PC-9 (cell line): ENCODE measurements at regions not wholly inside any gene's neighbourhood (a gene's known extent, or its start where the extent isn't known, plus 50 kb on each side); places are given as distances from the start of the nearest gene placed in this dataset.

Experiments used
- BruUV-seq: library from RNA; stranded (reverse); fragments of 400-500 nt; replicated peaks from 2 replicates; lab custom pipeline; 2021; lab: Mats Ljungman, UMichigan
- CTCF ChIA-PET: fragments of 300-600 bp; sonication (Branson Sonifier 250); formaldehyde crosslinking; loops from one replicate; lab custom pipeline; 2022; ENCODE audit warnings: antibody characterized with exemption; lab: Charles Lee
- POLR2A ChIA-PET: fragments of 300-600 bp; sonication (Branson Sonifier 250); formaldehyde crosslinking; loops from one replicate; lab custom pipeline; 2022; ENCODE audit warnings: antibody characterized with exemption; ENCODE audit not compliant: unreplicated experiment; lab: Charles Lee
- DNase-seq, 2 experiments: peaks; one replicate each; pipeline versions ENCODE4 v3.0.0 to v3.0.0-alpha.2; 2015 to 2022; ENCODE audit warnings: mixed read lengths in 1 of 2
- H2AFZ ChIP-seq: fragments of 200-600 bp; sonication (generic); 2 replicates; pipeline ENCODE4 v1.8.1; 2017; ENCODE audit warnings: antibody characterized with exemption
- H3F3A ChIP-seq: fragments of 200-600 bp; sonication (generic); 2 replicates; pipeline ENCODE4 v1.8.1; 2017; ENCODE audit warnings: antibody characterized with exemption, mild to moderate bottlenecking, low read depth; ENCODE audit not compliant: insufficient read depth
- H3K27ac ChIP-seq: fragments of 200-600 bp; sonication (generic); 2 replicates; pipeline ENCODE4 v1.6.1; 2016; ENCODE audit warnings: mixed run types
- H3K27me3 ChIP-seq: fragments of 200-600 bp; sonication (generic); 2 replicates; pipeline ENCODE4 v1.6.1; 2016; ENCODE audit warnings: low read depth, mixed run types; ENCODE audit not compliant: insufficient read depth
- H3K36me3 ChIP-seq: fragments of 200-600 bp; sonication (generic); 2 replicates; pipeline ENCODE4 v1.6.1; 2016; ENCODE audit warnings: low read depth, mixed run types
- H3K4me1 ChIP-seq: fragments of 200-600 bp; sonication (generic); replicated peaks from 2 replicates; pipeline ENCODE4 v1.6.1; 2016; ENCODE audit warnings: mixed run types; ENCODE audit not compliant: insufficient read depth
- H3K4me2 ChIP-seq: fragments of 200-600 bp; sonication (generic); 2 replicates; pipeline ENCODE4 v1.6.1; 2017; ENCODE audit warnings: mixed run types
- H3K4me3 ChIP-seq: fragments of 200-600 bp; sonication (generic); 2 replicates; pipeline ENCODE4 v1.6.1; 2016; ENCODE audit warnings: mixed run types
- H3K79me2 ChIP-seq: fragments of 200-600 bp; sonication (generic); 2 replicates; pipeline ENCODE4 v1.6.1; 2017; ENCODE audit warnings: low read depth, mixed run types
- H3K9me2 ChIP-seq: fragments of 200-600 bp; sonication (generic); 2 replicates; pipeline ENCODE4 v1.8.1; 2017; ENCODE audit warnings: mild to moderate bottlenecking; ENCODE audit not compliant: insufficient read depth
- H3K9me3 ChIP-seq: fragments of 200-600 bp; sonication (generic); 2 replicates; pipeline ENCODE4 v1.8.1; 2016; ENCODE audit warnings: low read depth; ENCODE audit not compliant: insufficient read depth
- H4K20me1 ChIP-seq: fragments of 200-600 bp; sonication (generic); 2 replicates; pipeline ENCODE4 v1.8.1; 2017; ENCODE audit not compliant: insufficient read depth
- EZH2 ChIP-seq: fragments of 200-600 bp; sonication (generic); IDR thresholded peaks from 2 replicates; pipeline ENCODE4 v1.8.0; 2017; ENCODE audit warnings: antibody characterized with exemption, low read depth
- intact Hi-C: fragments of 100-400 bp; cut with micrococcal nuclease; formaldehyde crosslinking; loops from one replicate; pipeline ENCODE4 v1.10.0; 2022; ENCODE audit not compliant: unreplicated experiment
- TF ChIP-seq, protein P1 (sequence below): fragments of 200-600 bp; sonication (generic); conservative IDR thresholded peaks from 2 replicates; pipeline ENCODE4 v1.6.1; 2017; ENCODE audit warnings: mixed run types, antibody characterized with exemption, mild to moderate bottlenecking, moderate library complexity

DNA sequence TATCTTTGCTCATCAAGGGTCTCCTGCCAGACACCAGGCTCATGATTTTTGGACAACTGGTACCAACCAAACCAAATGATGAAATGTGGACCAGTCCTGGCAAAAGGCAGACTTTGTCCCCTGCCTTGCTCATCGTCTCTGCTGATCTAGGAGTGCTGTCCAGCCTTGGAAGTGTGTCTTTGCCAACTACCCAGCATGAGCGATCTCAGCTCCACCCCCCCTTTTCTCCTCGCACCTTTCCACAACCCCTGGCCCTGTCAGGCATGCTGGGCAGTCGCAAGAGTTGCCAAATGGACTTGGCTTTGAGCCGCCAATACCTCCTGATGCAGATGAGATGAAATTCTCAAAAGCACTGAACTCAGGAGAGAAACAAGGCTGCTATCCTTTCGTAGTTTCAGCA lies 174.3 kb downstream of the KCNA5 start:
- no peak overlapping the region for H2AFZ ChIP-seq
- H3K36me3 ChIP-seq: no peaks in the 10 kb centered on the region
- H3K4me3 ChIP-seq: no peak overlapping the region
- ChIA-PET POLR2A (no interaction called here), CTCF (no interaction called here)
- no peaks in the 10 kb centered on the region for H3K79me2 ChIP-seq
- peaks cover 19% of the 10 kb centered on the region for H3K27me3 ChIP-seq
- no peak for DNase-seq
- H3K4me1 ChIP-seq: no peaks in the 10 kb centered on the region
- TF ChIP-seq, protein P1, sequence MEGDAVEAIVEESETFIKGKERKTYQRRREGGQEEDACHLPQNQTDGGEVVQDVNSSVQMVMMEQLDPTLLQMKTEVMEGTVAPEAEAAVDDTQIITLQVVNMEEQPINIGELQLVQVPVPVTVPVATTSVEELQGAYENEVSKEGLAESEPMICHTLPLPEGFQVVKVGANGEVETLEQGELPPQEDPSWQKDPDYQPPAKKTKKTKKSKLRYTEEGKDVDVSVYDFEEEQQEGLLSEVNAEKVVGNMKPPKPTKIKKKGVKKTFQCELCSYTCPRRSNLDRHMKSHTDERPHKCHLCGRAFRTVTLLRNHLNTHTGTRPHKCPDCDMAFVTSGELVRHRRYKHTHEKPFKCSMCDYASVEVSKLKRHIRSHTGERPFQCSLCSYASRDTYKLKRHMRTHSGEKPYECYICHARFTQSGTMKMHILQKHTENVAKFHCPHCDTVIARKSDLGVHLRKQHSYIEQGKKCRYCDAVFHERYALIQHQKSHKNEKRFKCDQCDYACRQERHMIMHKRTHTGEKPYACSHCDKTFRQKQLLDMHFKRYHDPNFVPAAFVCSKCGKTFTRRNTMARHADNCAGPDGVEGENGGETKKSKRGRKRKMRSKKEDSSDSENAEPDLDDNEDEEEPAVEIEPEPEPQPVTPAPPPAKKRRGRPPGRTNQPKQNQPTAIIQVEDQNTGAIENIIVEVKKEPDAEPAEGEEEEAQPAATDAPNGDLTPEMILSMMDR: no peak
- no peak for TF ChIP-seq EZH2
- intact Hi-C loops: no loop called here
- no TSS peak for BruUV-seq
- no peak overlapping the region for H3K4me2 ChIP-seq
- no peak overlapping the region for H3K27ac ChIP-seq
- no peaks in the 10 kb centered on the region for H3F3A ChIP-seq
- H4K20me1 ChIP-seq: no peaks in the 10 kb centered on the region
- H3K9me3 ChIP-seq: no peaks in the 10 kb centered on the region
- H3K9me2 ChIP-seq: no peaks in the 10 kb centered on the region

DNA sequence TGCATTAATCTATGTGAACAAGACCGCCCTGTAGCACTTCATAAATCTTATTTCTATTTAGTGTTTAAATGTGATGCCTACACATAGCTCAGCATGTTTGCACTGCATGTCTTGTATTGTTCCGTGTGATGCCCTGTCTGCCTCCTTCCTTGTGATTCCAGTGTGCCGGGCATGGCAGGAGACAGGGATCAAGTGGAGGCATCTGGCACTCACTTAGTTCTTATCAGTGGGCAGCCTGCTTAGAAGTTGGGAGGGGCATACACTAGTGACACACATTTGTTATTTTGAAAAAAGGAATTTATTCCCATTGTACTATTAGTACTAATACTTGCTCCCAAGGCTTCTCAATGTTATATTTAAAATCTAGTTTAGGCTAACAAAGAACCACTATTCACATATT lies 176.4 kb downstream of the KCNA5 start:
- ChIA-PET POLR2A (no interaction called here), CTCF (no interaction called here)
- H3K4me1 ChIP-seq: no peaks in the 10 kb centered on the region
- H3K27ac ChIP-seq: no peak overlapping the region
- H3K79me2 ChIP-seq: no peaks in the 10 kb centered on the region
- H3F3A ChIP-seq: no peaks in the 10 kb centered on the region
- no peaks in the 10 kb centered on the region for H4K20me1 ChIP-seq
- no peaks in the 10 kb centered on the region for H3K9me2 ChIP-seq
- H3K4me2 ChIP-seq: no peak overlapping the region
- no peak overlapping the region for H3K4me3 ChIP-seq
- H3K27me3 ChIP-seq: peaks cover 5% of the 10 kb centered on the region
- TF ChIP-seq, protein P1: no peak
- TF ChIP-seq EZH2: no peak
- H3K9me3 ChIP-seq: no peaks in the 10 kb centered on the region
- DNase-seq: no peak
- H3K36me3 ChIP-seq: no peaks in the 10 kb centered on the region
- no TSS peak for BruUV-seq
- no peak overlapping the region for H2AFZ ChIP-seq
- intact Hi-C loops: no loop called here

DNA sequence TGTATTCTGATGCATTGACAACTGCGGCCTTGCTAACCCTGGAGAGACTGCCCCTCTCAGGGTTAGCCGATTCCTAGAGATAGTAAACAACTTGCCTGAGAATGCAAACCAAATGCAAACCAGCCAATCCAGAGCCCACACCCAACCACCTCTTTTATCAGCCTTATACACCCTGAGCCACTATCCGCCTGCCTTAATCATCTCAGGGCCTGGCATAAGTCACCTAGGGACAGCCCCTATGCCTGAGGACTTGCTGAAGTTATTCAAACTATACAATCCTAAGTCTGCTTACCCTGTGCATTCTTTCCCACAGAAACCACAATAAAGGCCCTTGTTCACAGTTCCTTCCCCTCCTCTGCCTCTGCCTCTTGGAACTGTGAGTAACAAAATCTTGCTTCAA lies 177.2 kb downstream of the KCNA5 start:
- POLR2A ChIA-PET: no interaction called here
- no peak for DNase-seq
- H3K4me2 ChIP-seq: no peak overlapping the region

More for the DNA sequence above, 177.2 kb downstream of the KCNA5 start:
- no peaks in the 10 kb centered on the region for H3K9me3 ChIP-seq
- H4K20me1 ChIP-seq: no peaks in the 10 kb centered on the region
- H2AFZ ChIP-seq: no peak overlapping the region
- H3F3A ChIP-seq: no peaks in the 10 kb centered on the region
- no peaks in the 10 kb centered on the region for H3K36me3 ChIP-seq
- intact Hi-C loops: no loop called here
- no peak overlapping the region for H3K4me3 ChIP-seq
- no peaks in the 10 kb centered on the region for H3K79me2 ChIP-seq
- no TSS peak for BruUV-seq
- no peaks in the 10 kb centered on the region for H3K4me1 ChIP-seq
- no peak overlapping the region for H3K27ac ChIP-seq
- CTCF ChIA-PET: no interaction called here
- no peaks in the 10 kb centered on the region for H3K9me2 ChIP-seq
- no peaks in the 10 kb centered on the region for H3K27me3 ChIP-seq
- TF ChIP-seq, protein P1: no peak
- no peak for TF ChIP-seq EZH2
